C4-2B (cell line): ENCODE measurements at regions not wholly inside any gene's neighbourhood (a gene's known extent, or its start where the extent isn't known, plus 50 kb on each side); places are given as distances from the start of the nearest gene placed in this dataset.
"Not testable (repeated sequence)": the region's sequence is repeated elsewhere in the genome, so short reads cannot be mapped to it uniquely, and the experiment has no call there.

Experiments used
- H3K27ac ChIP-seq: fragments of 450-650 bp; 2 replicates; pipeline ENCODE4 v1.5.1; 2017
- ZFX ChIP-seq: fragments of 450-650 bp; IDR thresholded peaks from 2 replicates; pipeline ENCODE4 v1.6.1; 2017
- TF ChIP-seq, protein P1 (sequence below): fragments of 450-650 bp; conservative IDR thresholded peaks from 2 replicates; pipeline ENCODE4 v1.5.1; 2017; ENCODE audit warnings: mild to moderate bottlenecking

DNA sequence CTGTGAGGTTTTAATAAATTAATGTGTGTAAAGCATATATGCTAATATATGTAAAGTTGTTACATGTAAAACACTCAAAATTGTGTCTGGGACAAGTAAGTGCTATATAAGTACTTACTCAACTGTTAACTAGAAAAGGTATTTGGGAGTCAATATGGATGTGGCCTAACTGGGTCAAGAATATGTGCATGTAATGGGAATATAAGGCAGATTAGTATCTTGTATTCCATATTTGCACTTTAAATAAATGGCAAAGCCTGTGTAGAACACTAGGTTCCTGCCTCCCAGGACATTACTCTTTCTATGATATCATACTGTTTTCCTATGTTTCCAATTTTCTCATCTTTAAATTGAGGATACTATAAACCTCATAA, 270.6 kb downstream of the FBXO8 start:
- no peak overlapping the region for H3K27ac ChIP-seq
- TF ChIP-seq, protein P1, sequence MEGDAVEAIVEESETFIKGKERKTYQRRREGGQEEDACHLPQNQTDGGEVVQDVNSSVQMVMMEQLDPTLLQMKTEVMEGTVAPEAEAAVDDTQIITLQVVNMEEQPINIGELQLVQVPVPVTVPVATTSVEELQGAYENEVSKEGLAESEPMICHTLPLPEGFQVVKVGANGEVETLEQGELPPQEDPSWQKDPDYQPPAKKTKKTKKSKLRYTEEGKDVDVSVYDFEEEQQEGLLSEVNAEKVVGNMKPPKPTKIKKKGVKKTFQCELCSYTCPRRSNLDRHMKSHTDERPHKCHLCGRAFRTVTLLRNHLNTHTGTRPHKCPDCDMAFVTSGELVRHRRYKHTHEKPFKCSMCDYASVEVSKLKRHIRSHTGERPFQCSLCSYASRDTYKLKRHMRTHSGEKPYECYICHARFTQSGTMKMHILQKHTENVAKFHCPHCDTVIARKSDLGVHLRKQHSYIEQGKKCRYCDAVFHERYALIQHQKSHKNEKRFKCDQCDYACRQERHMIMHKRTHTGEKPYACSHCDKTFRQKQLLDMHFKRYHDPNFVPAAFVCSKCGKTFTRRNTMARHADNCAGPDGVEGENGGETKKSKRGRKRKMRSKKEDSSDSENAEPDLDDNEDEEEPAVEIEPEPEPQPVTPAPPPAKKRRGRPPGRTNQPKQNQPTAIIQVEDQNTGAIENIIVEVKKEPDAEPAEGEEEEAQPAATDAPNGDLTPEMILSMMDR, result no peak
- TF ChIP-seq ZFX, result no peak

DNA sequence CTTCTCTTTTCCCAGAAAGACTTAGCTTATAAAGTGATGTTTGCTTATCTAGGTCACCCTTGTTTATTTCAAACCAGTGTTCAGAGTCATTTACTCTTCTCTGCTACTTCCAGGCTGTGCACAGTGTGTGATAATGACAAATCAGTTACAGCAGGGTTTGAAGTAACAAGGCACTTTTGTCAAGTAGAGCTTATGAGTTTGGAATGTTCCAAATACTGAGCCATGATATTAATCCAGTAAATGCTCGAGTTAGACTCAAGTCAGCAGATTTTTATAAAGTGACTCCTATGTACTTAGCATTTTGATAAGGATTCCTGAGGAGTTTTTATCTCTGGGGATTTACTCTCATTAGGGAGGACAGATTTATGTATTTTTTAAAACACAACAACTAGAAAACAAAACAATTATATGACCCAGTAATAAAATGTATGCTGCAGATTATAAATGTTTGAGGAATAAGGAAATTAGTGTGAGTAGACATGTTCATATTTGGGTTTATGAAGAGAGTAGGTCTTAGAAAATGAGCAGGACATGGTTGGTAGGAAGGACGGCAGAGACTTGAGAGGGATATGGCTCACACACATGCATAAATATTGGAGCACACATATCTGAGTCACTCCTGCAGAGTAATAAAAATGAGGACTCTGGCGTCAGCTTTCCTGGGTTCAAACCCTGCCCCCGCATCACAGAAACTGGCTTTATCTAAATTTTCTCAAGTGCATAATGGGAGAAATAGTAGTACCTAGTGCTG, 271.2 kb downstream of the FBXO8 start:
- no peak overlapping the region for H3K27ac ChIP-seq
- TF ChIP-seq ZFX, result no peak
- TF ChIP-seq, protein P1, result no peak

DNA sequence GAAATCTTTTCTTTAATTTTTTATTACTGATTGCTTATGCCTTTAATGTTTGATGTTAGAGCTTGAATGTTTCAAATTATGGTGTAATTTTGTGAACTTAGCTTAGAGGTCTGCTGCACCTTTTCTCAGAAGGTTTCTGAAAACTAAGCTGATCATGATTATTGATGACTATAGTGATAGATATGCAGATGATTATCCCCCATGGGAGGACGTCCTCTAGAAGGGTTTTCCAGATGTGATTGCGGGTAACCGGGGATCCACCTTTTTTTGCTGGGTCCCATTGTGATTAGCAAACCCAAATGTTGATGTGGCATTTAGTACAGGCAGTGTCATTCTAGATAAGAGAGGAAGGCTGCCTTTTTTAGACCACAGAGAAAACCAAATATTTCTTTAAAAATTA, 272.9 kb downstream of the FBXO8 start:
- no peak overlapping the region for H3K27ac ChIP-seq
- TF ChIP-seq, protein P1, result no peak
- TF ChIP-seq ZFX, result no peak

DNA sequence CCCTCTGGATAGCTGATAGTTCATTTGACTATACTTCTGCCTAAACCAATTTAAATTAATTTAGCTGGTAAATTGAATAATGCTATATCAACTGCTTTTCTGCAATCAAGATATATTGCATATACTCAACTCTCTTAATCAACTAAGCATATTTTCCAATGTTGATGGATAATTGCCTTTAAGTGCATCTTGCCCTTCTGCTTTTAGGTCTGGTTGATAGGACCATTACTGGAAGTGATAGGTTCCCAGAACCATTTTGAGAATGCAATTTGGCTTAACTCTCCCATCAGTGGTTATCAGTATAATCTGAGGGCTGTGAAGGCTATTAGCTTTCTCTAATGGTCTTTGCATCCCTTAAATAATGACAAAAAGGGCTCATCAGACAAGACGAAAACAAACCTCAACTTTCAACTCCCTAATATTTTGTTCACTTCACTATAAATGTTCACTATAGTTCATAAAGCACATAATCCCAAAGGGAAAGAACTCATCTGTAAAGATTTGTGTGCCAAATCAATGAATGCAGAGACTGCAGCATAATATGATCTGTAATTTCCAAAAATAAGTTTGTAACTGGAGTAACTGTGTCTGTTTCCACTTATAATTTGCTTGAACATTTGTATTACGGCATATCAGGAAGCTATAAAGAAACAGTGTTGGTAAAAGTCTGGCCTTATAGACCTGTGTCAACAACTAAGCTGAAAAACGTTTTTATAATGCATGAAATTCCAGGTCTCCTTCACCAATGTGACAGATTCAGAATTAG, 273.6 kb downstream of the FBXO8 start:
- H3K27ac ChIP-seq, result no peak overlapping the region
- TF ChIP-seq, protein P1, result no peak
- TF ChIP-seq ZFX, result no peak

DNA sequence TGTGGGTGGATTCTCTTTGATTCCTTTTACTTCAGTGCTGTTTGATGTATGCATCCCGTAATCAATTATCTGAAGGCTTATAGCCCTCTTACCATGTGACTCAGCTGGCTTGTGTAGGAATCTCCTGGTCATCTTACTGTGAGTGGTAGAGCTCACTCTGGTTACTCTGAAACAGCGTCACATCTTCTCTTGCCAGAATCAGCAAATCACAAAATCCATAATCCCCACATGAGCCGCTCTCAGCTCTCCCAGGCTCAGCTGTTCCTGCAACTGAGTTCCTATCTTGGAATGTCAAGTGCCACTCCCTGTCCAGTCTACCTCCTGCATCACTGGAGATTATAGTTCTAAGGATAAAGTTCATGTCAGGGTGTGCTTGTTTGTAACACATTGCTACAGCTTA, 278.0 kb downstream of the FBXO8 start:
- no peak overlapping the region for H3K27ac ChIP-seq
- TF ChIP-seq, protein P1, result no peak
- TF ChIP-seq ZFX, result no peak

DNA sequence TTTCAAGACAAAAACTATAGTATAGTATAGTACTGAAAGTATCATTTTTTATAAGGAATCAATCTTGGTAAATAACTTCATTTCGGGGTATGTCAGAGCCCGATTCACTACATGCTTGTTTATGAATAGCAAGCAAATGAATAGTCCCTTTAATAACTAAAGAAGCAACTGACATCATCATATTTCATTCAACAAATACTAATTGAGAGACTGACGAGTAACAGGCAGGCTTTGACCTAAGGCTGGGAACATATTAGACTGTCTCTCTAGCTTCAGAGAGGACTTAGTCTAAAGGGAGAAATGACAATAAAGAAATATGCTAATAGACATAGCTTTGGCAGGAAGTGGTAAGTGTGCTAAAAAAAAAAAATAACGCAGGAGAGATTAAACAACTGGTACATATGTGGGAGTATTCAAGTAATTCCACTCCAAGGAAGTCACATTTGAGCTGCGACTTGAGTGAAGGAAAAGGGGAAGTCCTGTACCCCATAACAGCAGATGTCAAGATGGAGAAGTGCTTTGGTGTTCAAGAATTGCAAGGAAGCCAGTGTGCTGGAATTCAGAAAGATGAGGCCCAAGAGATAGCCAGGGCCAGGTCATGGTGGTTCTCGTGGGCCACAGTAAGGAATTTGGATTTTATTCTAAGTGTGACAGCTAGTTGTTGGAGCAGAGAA, 284.9 kb downstream of the FBXO8 start:
- TF ChIP-seq, protein P1, result no peak
- TF ChIP-seq ZFX, result no peak
- no peak overlapping the region for H3K27ac ChIP-seq

DNA sequence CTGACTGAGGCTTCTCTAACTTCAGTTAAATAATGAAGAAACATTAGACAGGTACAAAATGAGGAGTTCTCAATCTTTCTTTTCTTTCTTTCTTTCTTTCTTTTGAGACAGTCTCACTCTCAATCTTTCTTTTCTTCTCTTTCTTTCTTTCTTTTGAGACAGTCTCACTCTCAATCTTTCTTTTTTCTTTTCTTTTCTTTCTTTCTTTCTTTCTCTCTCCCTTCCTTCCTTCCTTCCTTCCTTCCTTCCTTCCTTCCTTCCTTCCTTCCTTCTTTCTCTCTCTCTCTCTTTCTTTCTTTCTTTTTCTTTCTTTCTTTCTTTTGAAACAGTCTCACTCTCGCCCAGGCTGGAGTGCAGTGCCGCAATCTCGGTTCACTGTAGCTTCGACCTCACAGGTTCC, 287.7 kb downstream of the FBXO8 start:
- H3K27ac ChIP-seq, result not testable (repeated sequence)
